Right forelimb (tissue), 1 donor: ENCODE measurements at regions not wholly inside any gene's neighbourhood (a gene's known extent, or its start where the extent isn't known, plus 50 kb on each side); places are given as distances from the start of the nearest gene placed in this dataset.

Source experiments
- DNase-seq: peaks from one replicate; pipeline ENCODE4 v3.0.0-alpha.2; 2018

DNA sequence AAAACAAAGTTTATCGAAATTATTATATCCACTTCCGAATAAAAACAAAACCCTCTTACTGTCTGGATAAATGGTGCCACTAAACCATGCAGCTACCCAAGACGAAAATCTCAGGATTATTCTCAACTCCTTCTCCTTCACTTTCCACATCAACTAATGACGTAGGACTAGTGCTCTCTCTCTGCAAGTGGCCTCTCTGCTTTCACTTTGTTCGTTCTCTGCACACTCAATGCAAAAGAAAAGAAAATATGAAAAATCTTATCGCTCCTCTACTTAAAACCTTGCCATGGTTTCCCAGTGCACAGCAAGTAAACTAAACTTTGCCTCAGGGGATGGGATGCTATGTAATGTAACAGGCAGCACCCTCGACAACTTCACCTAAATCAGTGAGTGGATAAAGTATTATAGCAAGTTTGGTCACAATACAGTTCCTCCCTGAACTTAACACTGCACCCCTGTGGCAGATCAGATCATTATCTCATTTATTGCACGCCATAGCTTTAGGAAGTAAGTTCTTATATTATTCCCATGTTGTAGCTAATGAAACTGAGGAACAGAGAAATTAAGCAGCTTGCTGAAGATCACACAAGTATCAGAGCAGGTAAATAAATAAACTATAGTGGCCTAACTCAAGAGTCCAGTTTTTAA, 262.7 kb upstream of the GADL1 start:
- DNase-seq: no peak

DNA sequence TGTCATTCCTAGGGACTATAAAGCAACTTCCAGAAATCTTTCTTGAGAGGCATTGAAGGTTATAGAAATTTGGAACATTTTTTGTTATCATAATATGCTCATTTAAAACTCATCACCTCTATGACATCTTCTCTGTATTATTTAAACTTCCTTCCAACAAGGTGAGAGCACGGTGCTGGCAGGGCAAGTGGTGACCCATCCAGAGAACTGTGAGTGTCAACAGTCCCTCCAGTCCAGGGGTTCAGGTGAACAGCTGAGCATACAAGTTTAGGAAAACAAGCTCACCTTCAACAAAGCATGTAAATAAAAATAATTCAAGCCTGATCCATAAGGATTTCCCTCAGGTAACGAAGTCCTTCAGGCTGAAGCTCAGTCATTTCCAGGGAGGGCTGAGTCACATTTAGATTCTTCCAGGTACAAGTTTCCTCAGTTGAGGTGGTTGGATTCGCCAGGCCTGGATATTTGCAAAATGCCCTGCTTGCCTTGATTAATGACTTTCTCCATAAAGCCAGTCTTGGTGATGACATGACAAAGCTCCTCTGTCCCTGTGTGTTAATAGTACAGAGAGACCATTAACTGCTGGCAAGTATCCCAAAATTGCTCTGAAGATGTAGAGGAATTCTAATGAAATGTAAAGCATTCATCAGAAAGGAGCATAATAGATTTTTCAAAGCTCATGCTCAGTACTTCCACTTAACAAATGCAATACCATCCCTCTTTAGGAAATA, 263.6 kb upstream of the GADL1 start:
- no peak for DNase-seq

DNA sequence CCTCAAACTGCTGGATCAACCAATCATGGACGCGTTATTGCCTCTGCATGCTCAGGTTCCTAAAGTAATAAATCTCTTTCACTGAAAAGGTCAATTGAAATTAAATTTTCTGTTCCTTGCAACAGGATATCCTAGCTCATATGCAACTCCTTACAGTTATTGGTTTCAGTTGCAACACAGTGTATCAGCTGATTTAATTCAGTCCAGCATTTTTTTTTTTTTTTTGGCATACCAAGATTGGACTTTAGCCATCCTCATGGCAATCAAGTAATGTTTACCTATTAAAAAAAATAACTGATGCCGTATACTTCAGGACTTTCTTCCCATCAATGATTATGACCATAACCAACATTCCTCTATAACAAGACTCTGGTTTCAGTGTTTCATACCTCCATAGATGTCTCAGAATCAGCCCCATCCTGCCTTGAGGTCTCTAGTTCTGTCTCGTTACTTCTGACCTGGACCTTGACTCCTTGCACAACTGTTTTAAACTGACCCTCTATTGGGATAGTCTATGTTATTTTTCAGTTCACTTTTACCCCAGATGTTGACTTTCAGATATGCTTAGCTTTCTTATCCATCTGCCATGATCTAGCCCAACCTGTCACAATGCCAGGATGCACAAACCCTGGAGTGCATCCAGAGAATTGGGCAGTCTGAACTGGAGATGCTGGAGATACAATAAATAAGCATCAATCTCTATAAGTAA, 265.0 kb upstream of the GADL1 start:
- DNase-seq: no peak

DNA sequence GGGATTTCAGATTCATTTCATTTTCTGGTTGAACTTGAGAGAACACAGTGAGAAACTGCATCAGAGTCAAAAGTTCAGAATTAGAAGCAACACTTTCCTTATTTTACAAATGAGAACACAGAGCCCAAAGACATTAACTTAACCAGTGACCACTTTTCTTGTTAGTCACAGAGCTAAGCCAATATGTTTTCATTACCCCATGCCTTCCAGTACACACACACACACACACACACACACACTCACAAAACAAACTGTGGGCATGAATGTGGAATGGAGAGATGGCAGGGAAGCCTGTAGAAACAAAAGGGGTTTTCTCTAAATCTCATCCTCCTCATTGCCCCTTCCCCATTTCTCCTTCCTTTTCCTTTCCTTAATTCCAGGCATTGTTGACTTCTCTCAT, 267.4 kb upstream of the GADL1 start:
- no peak for DNase-seq

DNA sequence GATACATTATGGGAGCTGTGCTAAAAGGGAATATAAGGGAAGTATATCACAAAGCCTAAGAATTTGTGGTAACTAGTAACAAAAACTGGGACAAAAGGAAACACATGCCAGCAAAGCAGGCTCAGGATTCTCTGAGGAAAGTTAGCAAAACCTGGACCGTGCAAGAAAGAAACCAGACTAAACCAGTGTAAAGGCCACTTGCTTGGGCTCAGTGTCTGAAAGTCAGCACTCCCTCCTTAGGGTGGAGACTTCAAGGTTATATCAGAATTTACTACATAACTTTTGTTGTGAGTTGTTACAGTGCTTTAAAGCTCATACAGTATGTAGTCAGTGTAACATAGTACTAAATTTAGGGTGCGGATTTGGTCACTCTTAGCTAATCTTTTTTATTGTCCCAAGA, 269.9 kb upstream of the GADL1 start:
- no peak for DNase-seq

DNA sequence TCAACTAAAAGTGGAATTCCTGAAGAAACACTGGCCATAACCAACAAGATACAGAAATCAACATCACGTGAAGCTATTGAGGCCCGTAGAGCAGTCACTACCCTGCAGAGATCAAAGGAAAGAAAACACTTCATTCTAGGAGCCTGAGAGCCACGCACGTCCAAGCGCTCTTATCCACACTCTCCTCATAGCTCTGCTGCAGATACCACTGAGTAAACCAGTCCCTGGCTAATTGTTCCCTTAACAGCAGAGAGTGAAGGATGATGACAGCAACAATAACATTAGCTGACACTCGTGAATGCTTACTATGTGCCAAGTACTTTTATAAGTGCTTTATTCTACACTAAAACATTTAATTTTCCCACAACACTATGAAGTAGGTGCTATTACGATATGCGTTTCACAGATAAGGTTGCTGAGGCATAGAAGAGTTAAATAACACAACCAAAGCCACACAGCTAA, 271.0 kb upstream of the GADL1 start:
- no peak for DNase-seq

DNA sequence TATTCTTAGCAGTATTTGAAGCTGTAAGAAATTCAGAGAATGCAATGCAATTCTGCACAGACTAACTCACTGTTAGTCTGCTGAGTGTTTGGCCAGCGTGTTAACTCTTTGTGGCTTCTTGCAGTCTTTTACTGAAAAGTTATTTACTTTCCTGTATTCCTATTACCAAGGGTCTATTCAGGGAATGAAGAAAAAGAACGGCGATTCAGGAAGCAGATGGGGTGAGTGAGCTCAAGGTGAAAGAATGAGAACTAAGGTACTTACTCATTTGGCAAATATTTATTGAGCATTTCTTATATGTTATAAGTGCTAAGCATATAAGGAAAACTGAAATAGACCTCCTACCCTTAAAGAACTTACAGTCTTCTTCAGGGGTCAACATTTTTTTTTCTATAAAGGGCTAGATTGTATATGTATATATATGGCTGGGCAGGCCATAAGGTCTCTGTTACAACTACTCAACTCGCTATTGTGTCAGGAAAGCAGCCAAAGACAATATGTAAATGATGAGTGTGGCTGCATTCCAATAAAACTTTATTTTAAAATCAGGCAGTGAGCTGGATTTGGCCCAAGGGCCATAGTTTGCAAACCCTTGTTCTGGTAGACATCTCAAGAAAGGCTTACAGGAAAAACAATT, 271.9 kb upstream of the GADL1 start:
- no peak for DNase-seq

DNA sequence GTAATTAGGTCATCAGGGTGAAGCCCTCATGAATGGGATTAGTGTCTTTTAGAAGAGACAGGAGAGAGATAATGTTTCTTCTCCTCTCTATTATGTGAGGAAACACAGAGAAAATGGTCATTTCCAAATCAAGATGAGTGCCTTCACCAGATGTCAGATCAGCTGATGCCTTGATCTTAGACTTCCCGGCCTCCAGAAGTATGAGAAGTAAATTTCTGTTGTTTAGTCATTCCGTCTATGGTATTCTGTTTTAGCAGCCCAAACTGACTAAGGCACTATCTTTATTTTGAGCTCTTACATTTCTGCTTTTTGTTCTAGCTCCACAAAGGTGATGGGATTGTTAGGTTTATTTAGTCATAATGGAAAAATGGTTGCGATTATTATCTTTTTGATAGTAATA, 273.2 kb upstream of the GADL1 start:
- DNase-seq: no peak

DNA sequence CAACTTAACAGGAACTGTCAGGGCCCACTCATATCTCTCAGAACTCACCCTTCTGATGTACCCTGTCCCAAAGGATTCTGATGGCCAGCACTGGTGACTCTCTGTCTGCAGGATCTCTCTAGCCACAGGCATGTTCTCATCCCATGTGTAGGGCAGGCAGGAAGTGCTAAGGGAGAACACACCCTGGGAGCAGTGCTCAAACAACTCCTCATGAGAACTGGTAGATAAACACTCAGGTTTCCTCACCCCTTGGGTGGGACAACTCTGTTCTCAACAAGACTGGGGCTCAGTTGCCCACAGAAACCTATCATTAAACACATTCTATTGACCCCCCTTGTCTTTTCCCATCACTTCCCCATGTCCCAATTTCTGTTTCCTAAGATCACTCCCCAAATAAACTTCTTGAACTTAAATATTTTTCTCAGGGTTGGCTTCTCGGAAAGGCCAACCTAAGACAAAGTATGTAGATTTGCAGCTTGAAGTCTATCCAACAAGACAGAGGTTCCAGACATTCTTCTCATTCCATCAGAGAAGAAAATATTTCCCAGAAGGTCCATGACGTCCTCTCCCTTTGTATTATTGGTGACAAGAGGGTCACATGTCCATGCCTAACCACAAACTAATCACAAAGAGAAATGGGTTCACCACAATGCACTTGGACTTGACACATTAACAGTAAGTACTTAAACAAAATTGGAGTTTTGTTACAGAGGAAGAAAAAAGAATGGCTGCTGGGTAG, 276.6 kb upstream of the GADL1 start:
- DNase-seq: no peak

DNA sequence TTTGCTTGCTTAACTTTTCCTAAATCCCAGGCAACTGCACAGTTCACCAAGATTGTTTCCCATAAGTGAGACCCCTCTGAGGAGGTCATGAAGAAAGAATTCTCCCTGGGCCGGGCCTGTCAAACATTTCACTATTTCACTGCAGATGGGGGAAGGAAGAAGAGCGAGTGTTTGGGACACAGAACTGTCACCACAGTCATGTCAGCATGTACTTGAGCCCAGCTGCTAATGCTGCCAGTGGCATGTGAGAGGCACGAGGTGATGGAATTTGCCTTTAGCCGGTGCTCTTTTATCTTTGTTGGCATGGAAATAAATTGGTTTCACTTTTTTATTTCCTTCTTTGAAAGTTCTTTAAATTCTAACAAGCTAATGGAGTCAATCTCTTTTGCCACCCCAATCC, 277.9 kb upstream of the GADL1 start:
- DNase-seq: no peak

DNA sequence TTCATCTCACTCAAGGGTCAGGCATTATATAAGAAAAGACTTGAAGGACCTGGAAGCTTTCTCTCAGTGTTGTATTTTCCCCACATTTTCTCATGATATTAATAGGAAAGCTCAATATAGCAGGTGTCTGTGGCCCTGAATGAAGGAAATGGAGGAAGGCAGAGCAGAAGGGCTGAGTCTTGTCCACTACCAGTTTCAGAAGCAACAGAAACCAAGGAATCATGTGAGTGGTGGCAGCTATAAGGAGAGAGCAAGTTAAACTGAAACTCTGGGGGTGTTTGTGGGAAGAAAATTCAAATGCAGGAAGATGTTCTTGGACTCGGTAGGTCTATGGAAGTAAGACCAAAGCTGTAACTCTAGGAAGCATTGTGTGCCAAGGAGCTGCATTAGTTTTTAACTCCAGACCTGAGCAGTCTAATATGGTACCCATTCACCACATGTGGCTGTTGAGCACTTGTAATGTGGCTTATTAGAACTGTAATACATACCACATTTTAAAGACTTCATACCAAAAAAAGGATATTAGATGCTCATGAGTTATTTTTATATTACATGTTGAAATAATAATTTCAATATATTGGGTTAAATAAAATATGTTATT, 278.8 kb upstream of the GADL1 start:
- DNase-seq: no peak

DNA sequence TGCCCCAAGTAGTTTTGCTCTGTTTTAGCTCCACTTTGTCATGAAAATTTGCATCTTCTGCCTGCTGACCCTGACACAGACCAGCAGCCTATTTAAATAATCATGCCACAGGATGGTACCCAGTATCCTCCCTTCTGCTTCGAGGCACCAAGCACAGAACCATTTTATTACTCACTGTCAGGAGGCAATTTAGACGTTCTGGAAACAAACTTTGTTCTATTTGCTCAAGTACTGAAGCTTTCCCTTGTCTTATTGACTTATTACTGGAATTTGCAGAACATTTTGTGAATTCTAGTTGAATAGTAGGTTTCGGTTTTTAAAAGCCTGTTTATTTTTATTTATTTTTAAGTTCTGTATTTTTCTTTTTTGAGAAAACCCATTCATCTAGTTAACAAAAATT, 279.6 kb upstream of the GADL1 start:
- DNase-seq: no peak

DNA sequence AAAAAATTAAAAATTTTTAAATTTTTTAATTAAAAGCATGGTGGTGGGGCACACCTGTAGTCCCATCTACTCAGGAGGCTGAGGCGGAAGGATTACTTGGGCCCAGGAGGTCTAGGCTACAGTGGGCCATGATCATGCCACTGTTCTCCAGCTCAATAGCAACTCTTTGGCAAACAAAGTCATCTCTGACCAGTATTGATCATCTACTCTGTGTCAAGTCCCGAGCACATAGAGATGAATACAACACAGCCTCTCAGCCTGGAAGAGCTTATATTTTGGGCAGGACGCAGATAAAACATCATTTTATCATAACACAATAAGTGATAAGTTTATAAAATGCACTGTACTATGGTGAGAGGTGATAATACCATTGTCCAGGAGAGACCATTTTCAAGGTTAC, 281.6 kb upstream of the GADL1 start:
- no peak for DNase-seq

DNA sequence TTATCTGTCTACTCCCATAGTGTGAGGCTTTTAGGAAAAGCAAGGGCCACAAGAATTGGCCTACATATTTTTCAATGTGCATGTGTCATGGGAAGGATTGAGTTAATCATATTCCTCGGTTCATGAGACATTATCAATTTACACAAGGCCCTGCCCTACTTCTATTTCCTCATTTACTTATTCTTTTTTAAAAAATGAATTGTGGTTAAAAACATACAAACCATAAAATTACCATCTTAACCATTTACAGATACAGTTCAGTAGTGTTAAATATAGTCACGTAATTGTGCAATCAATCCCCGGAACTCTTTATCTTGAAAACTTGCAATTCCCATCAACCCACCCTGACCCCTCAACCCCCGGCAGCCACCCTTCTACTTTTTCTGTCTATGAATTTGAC, 284.0 kb upstream of the GADL1 start:
- DNase-seq: no peak

DNA sequence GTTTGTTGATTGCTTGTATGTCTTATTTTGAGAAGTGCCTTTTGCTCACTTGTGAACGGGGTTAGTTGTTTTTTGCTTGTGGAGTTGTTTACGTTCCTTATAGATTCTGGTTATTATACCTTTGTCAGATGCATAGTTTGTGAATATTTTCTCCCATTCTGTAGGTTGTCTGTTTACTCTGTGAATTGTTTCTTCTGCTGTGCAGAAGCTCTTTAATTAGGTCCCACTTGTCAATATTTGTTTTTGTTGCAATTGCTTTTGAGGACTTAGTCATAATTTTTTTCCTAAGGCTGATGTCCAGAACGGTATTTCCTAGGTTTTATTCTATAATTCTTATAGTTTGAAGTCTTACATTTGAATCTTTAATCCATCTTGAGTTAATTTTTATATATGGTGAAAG, 285.3 kb upstream of the GADL1 start:
- DNase-seq: no peak

DNA sequence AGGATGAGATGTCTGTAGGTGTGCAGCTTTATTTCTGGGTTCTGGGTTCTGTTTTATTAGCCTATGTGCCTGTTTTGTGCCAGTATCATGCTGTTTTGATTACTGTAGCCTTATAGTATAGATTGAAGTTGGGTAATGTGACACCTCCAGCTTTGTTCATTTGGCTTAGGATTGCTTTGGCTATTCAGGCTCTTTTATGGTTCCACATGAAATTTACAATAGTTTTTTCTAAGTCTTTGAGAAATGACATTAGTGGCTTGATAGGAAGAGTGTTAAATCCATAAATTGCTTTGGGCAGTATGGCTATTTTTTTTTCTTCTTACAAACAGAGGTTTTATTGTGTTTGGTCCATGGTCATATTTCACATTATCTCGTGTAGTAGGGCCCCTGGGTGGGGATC, 285.8 kb upstream of the GADL1 start:
- no peak for DNase-seq

DNA sequence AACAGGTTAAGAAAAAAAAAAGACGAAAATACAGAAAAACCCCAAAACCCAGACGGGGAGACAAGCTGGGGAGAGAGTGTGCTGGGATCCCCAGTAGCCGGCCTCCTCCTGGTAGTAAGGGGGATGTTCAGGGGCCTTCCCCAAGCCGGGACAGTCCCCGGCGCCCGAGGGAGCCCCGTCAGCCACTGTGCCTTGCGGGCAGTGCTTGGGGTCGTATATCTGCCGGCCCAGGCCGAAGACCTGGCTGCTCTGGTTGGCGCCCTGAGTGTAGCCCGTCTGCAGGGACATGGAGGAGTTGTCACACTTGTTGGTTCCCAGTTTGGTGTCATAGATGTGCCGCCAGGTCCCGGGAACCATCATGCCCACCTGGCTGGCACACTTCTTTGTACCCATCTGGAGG, 287.2 kb upstream of the GADL1 start:
- DNase-seq: no peak

DNA sequence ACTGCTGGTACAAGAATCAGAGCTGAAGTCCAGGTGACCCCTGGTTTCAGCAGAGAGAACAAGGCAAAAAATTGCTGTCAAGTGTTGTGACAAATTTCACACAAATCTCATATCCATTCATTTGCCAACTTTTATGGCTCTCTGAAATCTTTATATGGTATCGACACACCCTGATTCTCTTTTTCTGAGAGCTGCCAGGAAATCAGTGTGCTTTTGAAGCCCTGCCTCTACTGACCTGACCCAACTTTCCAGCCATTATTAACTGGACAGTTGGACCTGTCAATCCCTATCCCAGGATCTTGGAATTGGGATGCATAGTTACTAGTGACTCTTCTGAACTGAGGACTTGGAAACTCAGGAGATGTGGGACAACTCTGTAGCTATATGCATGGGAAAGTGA, 288.2 kb upstream of the GADL1 start:
- DNase-seq: no peak

DNA sequence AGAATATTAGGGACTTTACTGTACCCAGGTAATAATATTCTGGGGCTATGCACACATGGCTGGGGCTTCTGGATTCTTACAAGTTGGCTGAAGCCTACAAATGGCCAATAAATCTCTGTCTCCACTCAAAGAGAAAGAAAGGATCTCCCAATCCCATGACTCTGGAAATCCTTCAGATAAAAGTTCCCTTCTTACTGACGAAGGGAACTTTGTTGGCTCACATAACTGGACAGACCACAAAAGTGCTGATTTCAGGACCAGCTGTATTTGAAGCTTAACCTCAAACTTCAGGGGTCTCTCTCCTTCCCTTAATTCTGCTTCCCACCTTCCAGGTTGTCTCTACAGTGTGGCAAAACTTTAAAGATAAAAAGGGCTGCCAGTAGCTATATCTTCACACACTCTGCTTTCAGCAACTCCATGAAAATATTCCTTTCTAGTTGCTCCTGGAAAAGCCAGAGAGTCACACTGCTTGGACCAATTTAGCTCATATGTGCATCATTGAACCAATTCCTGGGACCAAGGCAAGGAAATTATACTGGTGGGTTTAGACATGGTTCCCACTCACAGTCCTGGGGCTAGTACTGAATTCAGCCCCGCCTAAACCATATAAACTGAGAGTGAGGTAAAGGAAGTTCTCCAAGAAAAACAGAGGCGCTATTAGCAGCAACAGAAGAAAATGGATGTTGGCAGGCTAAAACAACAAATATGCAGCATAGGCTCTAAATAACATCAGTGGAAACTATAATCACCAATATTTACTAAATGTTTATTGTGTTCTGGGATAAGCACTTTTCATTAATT, 290.0 kb upstream of the GADL1 start:
- DNase-seq: no peak

DNA sequence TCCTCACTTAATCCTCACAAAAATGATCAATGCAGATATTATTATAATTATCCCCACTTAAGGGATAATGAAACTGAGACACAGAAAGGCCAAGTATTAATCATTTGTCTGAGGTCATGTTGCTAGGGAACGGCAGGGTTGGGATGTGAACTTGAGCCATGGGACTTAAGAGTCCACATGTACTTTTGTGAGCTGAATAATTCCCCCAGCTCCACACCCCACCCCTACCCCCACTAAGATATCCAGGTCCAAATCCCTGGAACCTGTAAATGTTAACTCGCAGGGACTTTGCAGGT, 290.5 kb upstream of the GADL1 start:
- DNase-seq: no peak

DNA sequence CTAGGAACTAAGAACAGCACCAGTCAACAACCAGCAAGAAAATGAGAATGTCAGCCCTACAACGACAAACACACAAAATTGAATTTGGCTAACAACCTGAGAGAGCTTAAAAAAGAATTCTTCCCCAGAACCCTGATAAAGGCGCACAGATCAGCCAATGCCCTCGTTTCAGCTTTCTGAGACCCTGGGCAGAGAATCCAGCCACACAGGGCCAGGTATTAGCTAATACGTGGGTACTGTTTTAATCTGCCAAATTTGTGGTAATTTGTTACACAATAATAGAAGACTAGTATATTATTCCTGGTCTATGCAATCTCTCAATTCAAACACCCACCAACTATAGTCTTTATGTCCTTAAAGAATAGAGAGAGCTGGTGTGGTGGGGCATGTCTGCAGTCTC, 291.6 kb upstream of the GADL1 start:
- DNase-seq: no peak

DNA sequence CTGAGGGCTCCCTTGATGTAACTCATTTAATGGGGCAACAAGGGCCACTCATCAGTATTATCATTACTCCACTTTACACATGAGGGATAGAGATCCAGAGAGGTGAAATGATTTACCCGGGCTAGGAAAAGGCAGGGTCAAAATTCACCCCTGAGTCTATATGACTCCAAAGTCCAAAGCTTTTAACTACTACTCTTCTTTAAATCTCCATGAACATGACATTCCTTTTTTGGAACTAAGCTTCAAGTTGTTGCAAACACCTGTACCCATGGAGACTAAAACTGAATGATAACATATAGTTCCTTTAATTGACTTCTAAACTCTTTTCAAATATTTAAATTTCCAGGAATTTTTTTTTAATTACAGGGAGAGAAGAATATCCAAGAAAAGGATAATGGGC, 292.9 kb upstream of the GADL1 start:
- no peak for DNase-seq
